Keratinocyte (primary cell): ENCODE measurements at regions not wholly inside any gene's neighbourhood (a gene's known extent, or its start where the extent isn't known, plus 50 kb on each side); places are given as distances from the start of the nearest gene placed in this dataset.
A peak's percentile ranks its signal among the peaks of the same experiment; 100 is the strongest.

ENCODE experiments used
- DNase-seq: peaks from one replicate; pipeline ENCODE4 v3.0.0-alpha.2; 2011; ENCODE audit warnings: low read depth, missing footprints, low spot score
- FAIRE-seq: peaks from 2 replicates; lab custom pipeline; 2011; peaks lifted over from hg19 to GRCh38; lab: Jason Lieb, UNC
- H2AFZ ChIP-seq: 2 replicates; pipeline ENCODE4 v1.6.0; 2012; ENCODE audit warnings: low read length, control low read depth, inconsistent platforms; ENCODE audit not compliant: control insufficient read depth
- H3K27ac ChIP-seq: 2 replicates; pipeline ENCODE4 v1.5.1; 2011; ENCODE audit warnings: low read length; ENCODE audit not compliant: control insufficient read depth, insufficient read depth
- H3K27me3 ChIP-seq: 3 replicates; pipeline ENCODE4 v1.6.0; 2011; ENCODE audit warnings: low read length; ENCODE audit not compliant: control insufficient read depth, insufficient read depth; ENCODE audit errors: extremely low read depth
- H3K36me3 ChIP-seq, 2 experiments: 2 replicates in 1 of 2; 3 replicates in 1 of 2; pipeline ENCODE4 v1.5.1; 2011; ENCODE audit warnings: low read length in 2 of 2, mild to moderate bottlenecking in 1 of 2; ENCODE audit not compliant: control insufficient read depth in 2 of 2, insufficient read depth in 2 of 2; ENCODE audit errors: extremely low read depth in 1 of 2
- H3K4me1 ChIP-seq: 3 replicates; pipeline ENCODE4 v1.5.1; 2011; ENCODE audit warnings: low read length; ENCODE audit not compliant: control insufficient read depth, insufficient read depth; ENCODE audit errors: extremely low read depth
- H3K4me2 ChIP-seq: 3 replicates; pipeline ENCODE4 v1.6.0; 2011; ENCODE audit warnings: low read depth, low read length; ENCODE audit not compliant: control insufficient read depth, insufficient read depth; ENCODE audit errors: extremely low read depth
- H3K4me3 ChIP-seq, 3 experiments: fragments of 200-600 bp in 1 of 3; sonication (generic) in 1 of 3; 2 replicates in 2 of 3; 3 replicates in 1 of 3; pipeline ENCODE4 v1.5.1; 2011 to 2016; ENCODE audit warnings: low read length in 3 of 3, mild to moderate bottlenecking in 3 of 3, control low read depth in 2 of 3, inconsistent platforms in 1 of 3, low read depth in 1 of 3, mixed read lengths in 1 of 3, mixed run types in 1 of 3, moderate library complexity in 1 of 3; ENCODE audit not compliant: control insufficient read depth in 2 of 3, insufficient read depth in 2 of 3; ENCODE audit errors: extremely low read depth in 1 of 3
- H3K79me2 ChIP-seq: 2 replicates; pipeline ENCODE4 v1.6.0; 2012; ENCODE audit warnings: low read length; ENCODE audit not compliant: control insufficient read depth, insufficient read depth
- H3K9ac ChIP-seq: 3 replicates; pipeline ENCODE4 v1.6.0; 2011; ENCODE audit warnings: low read length; ENCODE audit not compliant: control insufficient read depth, insufficient read depth; ENCODE audit errors: extremely low read depth
- H3K9me1 ChIP-seq: 3 replicates; pipeline ENCODE4 v1.6.0; 2011; ENCODE audit warnings: low read length; ENCODE audit not compliant: control insufficient read depth, insufficient read depth; ENCODE audit errors: extremely low read depth
- H3K9me3 ChIP-seq: 2 replicates; pipeline ENCODE4 v1.5.1; 2012; ENCODE audit warnings: low read depth, low read length; ENCODE audit not compliant: control insufficient read depth
- H4K20me1 ChIP-seq: 3 replicates; pipeline ENCODE4 v1.6.0; 2011; ENCODE audit warnings: low read length; ENCODE audit not compliant: control insufficient read depth, insufficient read depth; ENCODE audit errors: extremely low read depth
- CTCF ChIP-seq, 3 experiments: IDR thresholded peaks in 1 of 3; conservative IDR thresholded peaks in 1 of 3; optimal IDR thresholded peaks in 1 of 3; 2 replicates in 2 of 3; 3 replicates in 1 of 3; pipeline versions ENCODE3 to v1.5.1; 2011; ENCODE audit warnings: low read length in 3 of 3, mild to moderate bottlenecking in 3 of 3, moderate library complexity in 2 of 3, control low read depth in 1 of 3, inconsistent platforms in 1 of 3; ENCODE audit not compliant: insufficient read depth in 2 of 3; ENCODE audit errors: extremely low read depth in 1 of 3
- EZH2 ChIP-seq: IDR thresholded peaks from one replicate; pipeline ENCODE4 v1.6.1; 2012; ENCODE audit warnings: inconsistent platforms, mild to moderate bottlenecking, low read length, moderate library complexity
- dilution Hi-C: fragments of 300-500 bp; cut with MboI; formaldehyde crosslinking; loops from one replicate; pipeline ENCODE4 v1.7.0; 2020; ENCODE audit warnings: low sequenced_read_pairs; ENCODE audit not compliant: extremely low pct_ligation_motif_present

DNA sequence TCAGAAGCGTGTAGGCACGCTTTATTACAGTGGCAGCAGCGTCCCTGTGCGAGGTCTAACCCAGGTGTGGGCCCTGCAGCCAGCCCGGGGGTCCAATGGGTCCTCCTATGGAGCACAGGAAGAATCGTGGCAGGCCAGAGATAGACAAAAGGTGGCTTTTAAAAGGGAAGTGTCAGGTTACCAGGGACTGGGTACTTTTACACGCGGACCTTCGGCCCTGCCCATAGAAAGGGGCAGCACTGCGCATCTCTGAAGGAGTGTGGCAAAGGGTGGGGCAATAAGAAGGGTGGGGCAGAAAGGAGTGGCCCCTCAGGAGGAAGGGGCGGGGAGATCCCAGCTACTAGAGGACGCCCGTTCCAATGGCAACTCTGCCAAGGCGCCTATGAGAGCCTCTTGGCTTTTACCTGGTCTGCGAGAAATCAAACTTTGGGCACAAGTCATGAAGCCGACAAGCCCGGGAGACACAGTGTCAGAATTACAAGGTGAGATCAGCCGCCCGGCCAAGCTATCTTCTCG is 1419.8 kb downstream of the UQCRFS1 start:
- H3K4me2 ChIP-seq = peak overlapping the region; percentile 93
- peak overlapping the region; percentile 75 for H3K27ac ChIP-seq
- peaks cover 16% of the 10 kb centered on the region for H3K4me1 ChIP-seq
- peak overlapping the region; percentile 87 for H3K9ac ChIP-seq
- peaks cover 2% of the 10 kb centered on the region for H3K9me1 ChIP-seq
- peak overlapping the region; percentile 79 to 99 (median 96) for H3K4me3 ChIP-seq
- H4K20me1 ChIP-seq = peaks cover 14% of the 10 kb centered on the region
- peak overlapping the region; percentile 99 for H2AFZ ChIP-seq
- peak; percentile 77 for DNase-seq
- dilution Hi-C loops = no loop called here
- peaks cover 0 to 10% of the 10 kb centered on the region in 2 experiments for H3K36me3 ChIP-seq
- no peaks in the 10 kb centered on the region for H3K9me3 ChIP-seq
- TF ChIP-seq EZH2 (no peak), CTCF (optimal IDR thresholded peaks at IDR 0.05 in 1 of 3, IDR thresholded peaks at IDR 0.05 in 1 of 3, conservative IDR thresholded peaks at IDR 0.05 in 1 of 3; ENCODE audit: extremely low read depth in 1 of 3, insufficient read depth in 2 of 3, low read length in 3 of 3) (no peak)
- FAIRE-seq = peak; percentile 49
- peaks cover 70% of the 10 kb centered on the region for H3K79me2 ChIP-seq
- H3K27me3 ChIP-seq = no peaks in the 10 kb centered on the region

- Histone ChIP-seq H3K9me1 (peaks cover 2% of the 10 kb centered on the region), H3K79me2 (peaks cover 69% of the 10 kb centered on the region), H3K4me1 (peaks cover 16% of the 10 kb centered on the region), H3K9ac (peak overlapping the region; percentile 87), H4K20me1 (peaks cover 14% of the 10 kb centered on the region), H3K36me3 (peaks cover 0 to 5% of the 10 kb centered on the region in 2 experiments), H3K27me3 (no peaks in the 10 kb centered on the region), H3K27ac (peak overlapping the region; percentile 75), H3K4me2 (peak overlapping the region; percentile 93), H3K9me3 (no peaks in the 10 kb centered on the region), H2AFZ (peak overlapping the region; percentile 99), H3K4me3 (peak overlapping the region; percentile 79 to 99 (median 96))
- dilution Hi-C loops = no loop called here
- no peak for DNase-seq
- TF ChIP-seq EZH2 = no peak
- no peak for TF ChIP-seq CTCF (optimal IDR thresholded peaks at IDR 0.05 in 1 of 3, IDR thresholded peaks at IDR 0.05 in 1 of 3, conservative IDR thresholded peaks at IDR 0.05 in 1 of 3; ENCODE audit: extremely low read depth in 1 of 3, insufficient read depth in 2 of 3, low read length in 3 of 3)
- FAIRE-seq = no peak
These were observed 1420.3 kb downstream of the UQCRFS1 start for GRCh38 chr19:27792576-27793127.
